K562 (cell line): ENCODE measurements at regions not wholly inside any gene's neighbourhood (a gene's known extent, or its start where the extent isn't known, plus 50 kb on each side); places are given as distances from the start of the nearest gene placed in this dataset.

Experiments
- ATAC-seq: fragments of 200-7000 bp; cut with Tn5 transposase; 3 replicates; pipeline ENCODE4 v1.9.1; 2020; ENCODE audit warnings: moderate library complexity
- BruUV-seq: library from RNA; stranded (reverse); fragments of 400-500 nt; replicated peaks from 2 replicates; lab custom pipeline; 2021; lab: Mats Ljungman, UMichigan
- CTCF ChIA-PET: fragments of 300-600 bp; formaldehyde crosslinking; extraction: SDS; loops from one replicate; lab custom pipeline; 2021; ENCODE audit warnings: low intra/inter-chr PET ratio; lab: Yijun Ruan, JAX
- POLR2A ChIA-PET: fragments of 300-600, 350-650 bp; sonication (Branson Sonifier 250); formaldehyde crosslinking; extraction: SDS; loops from one replicate; lab custom pipeline; 2021; ENCODE audit warnings: antibody characterized with exemption, inconsistent platforms; lab: Yijun Ruan, JAX
- DNase-seq, 4 experiments: peaks; one replicate each; pipeline versions ENCODE4 v3.0.0 to v3.0.0-alpha.2; 2011 to 2018; ENCODE audit warnings: low spot score in 3 of 4, mixed read lengths in 3 of 4; ENCODE audit errors: extremely low read depth in 1 of 4
- FAIRE-seq: peaks from 2 replicates; lab custom pipeline; 2011; peaks lifted over from hg19 to GRCh38; lab: Jason Lieb, UNC
- H2AFZ ChIP-seq: 2 replicates; pipeline ENCODE4 v1.6.0; 2011; ENCODE audit warnings: low read depth, low read length, control low read depth, inconsistent platforms
- H3K27ac ChIP-seq: fragments of 200-600 bp; 3 replicates; pipeline ENCODE4 v1.8.0; 2011; ENCODE audit warnings: low read depth, mild to moderate bottlenecking, control low read depth, inconsistent platforms, low read length, moderate library complexity, mixed read lengths; ENCODE audit errors: extremely low read depth
- H3K27me3 ChIP-seq, 2 experiments: fragments of 300-600 bp in 1 of 2; 2 replicates in 1 of 2; 3 replicates in 1 of 2; pipeline versions ENCODE4 v1.6.0 to v1.8.0; 2011; ENCODE audit warnings: inconsistent platforms in 2 of 2, low read length in 2 of 2, mild to moderate bottlenecking in 1 of 2, mixed read lengths in 1 of 2, moderate library complexity in 1 of 2; ENCODE audit not compliant: control insufficient read depth in 2 of 2, insufficient read depth in 2 of 2
- H3K36me3 ChIP-seq: fragments of 300-600 bp; 3 replicates; pipeline ENCODE4 v1.8.0; 2011; ENCODE audit warnings: mild to moderate bottlenecking, low read length, inconsistent platforms; ENCODE audit not compliant: control insufficient read depth, insufficient read depth
- H3K4me1 ChIP-seq, 2 experiments: fragments of 200-600 bp in 1 of 2; replicated peaks in 1 of 2; 2 replicates in 1 of 2; 3 replicates in 1 of 2; pipeline versions ENCODE4 v1.5.1 to v1.8.0; 2011; ENCODE audit warnings: inconsistent platforms in 2 of 2, low read length in 2 of 2, mild to moderate bottlenecking in 1 of 2, mixed read lengths in 1 of 2, moderate library complexity in 1 of 2; ENCODE audit not compliant: control insufficient read depth in 2 of 2, insufficient read depth in 2 of 2
- H3K4me2 ChIP-seq: 2 replicates; pipeline ENCODE4 v1.6.1; 2011; ENCODE audit warnings: low read length, control low read depth, inconsistent platforms, mixed read lengths; ENCODE audit not compliant: insufficient read depth
- H3K4me3 ChIP-seq: fragments of 200-600 bp; sonication (generic), shearing (Covaris generic); 2 replicates; pipeline ENCODE4 v1.5.1; 2016; ENCODE audit warnings: control low read depth, inconsistent platforms
- H3K79me2 ChIP-seq: fragments of 200-600 bp; 3 replicates; pipeline ENCODE4 v1.8.0; 2011; ENCODE audit warnings: low read length, inconsistent platforms; ENCODE audit not compliant: control insufficient read depth, insufficient read depth
- H3K9ac ChIP-seq, 2 experiments: 2 replicates each; pipeline versions ENCODE4 v1.6.0 to v1.6.1; 2011; ENCODE audit warnings: low read depth in 2 of 2, low read length in 2 of 2, control low read depth in 1 of 2, inconsistent platforms in 1 of 2, mild to moderate bottlenecking in 1 of 2, mixed read lengths in 1 of 2; ENCODE audit not compliant: insufficient read depth in 1 of 2
- H3K9me1 ChIP-seq: one replicate; pipeline ENCODE4 v1.6.0; 2011; ENCODE audit warnings: inconsistent platforms, mild to moderate bottlenecking, low read length, moderate library complexity; ENCODE audit not compliant: control insufficient read depth, insufficient read depth
- H3K9me3 ChIP-seq: replicated peaks from 2 replicates; pipeline ENCODE4 v1.5.1; 2011; ENCODE audit warnings: low read depth, low read length, inconsistent platforms; ENCODE audit not compliant: control insufficient read depth, insufficient read depth
- H4K20me1 ChIP-seq: replicated peaks from 2 replicates; pipeline ENCODE4 v1.6.1; 2011; ENCODE audit warnings: low read length, inconsistent platforms, mixed read lengths; ENCODE audit not compliant: control insufficient read depth, insufficient read depth
- DACH1 ChIP-seq: fragments of 450-650 bp; IDR thresholded peaks from 2 replicates; pipeline ENCODE4 v1.6.1; 2018; ENCODE audit not compliant: partially characterized antibody
- ETS2 ChIP-seq: IDR thresholded peaks from 2 replicates; pipeline ENCODE4 v1.6.1; 2016; ENCODE audit warnings: borderline replicate concordance, missing genetic modification characterization, mild to moderate bottlenecking, moderate library complexity, missing compliant biosample characterization; ENCODE audit not compliant: poor library complexity, severe bottlenecking
- KAT2B ChIP-seq: IDR thresholded peaks from one replicate; pipeline ENCODE4 v1.6.1; 2012; ENCODE audit warnings: low read depth, mild to moderate bottlenecking, control low read depth, inconsistent platforms, low read length, moderate library complexity
- PATZ1 ChIP-seq: fragments of 250-450 bp; sonication (Bioruptor Pico); IDR thresholded peaks from 2 replicates; pipeline ENCODE4 v1.5.0; 2020; ENCODE audit warnings: mild to moderate bottlenecking, borderline replicate concordance
- POU5F1 ChIP-seq: fragments of 150-350 bp; IDR thresholded peaks from 2 replicates; pipeline ENCODE4 v1.6.1; 2014; ENCODE audit warnings: borderline replicate concordance, low read length, low read depth, mild to moderate bottlenecking; ENCODE audit not compliant: partially characterized antibody
- SMARCB1 ChIP-seq: IDR thresholded peaks from 2 replicates; pipeline ENCODE4 v1.6.1; 2011; ENCODE audit warnings: improper control_type of control experiment, low read depth; ENCODE audit not compliant: insufficient read length
- ZNF586 ChIP-seq: fragments of 450-650 bp; formaldehyde crosslinking; conservative IDR thresholded peaks from 2 replicates; pipeline ENCODE4 v1.4.0; 2020; ENCODE audit warnings: mild to moderate bottlenecking, moderate library complexity
- WGBS: fragments of 100-300 bp; shearing (Covaris generic); methylation state at CpG from one replicate; pipeline ENCODE4 v1.1.6; 2016; ENCODE audit warnings: low coverage, mixed read lengths; ENCODE audit not compliant: insufficient coverage; ENCODE audit errors: missing lambda C conversion rate; 5-methylcytosine and 5-hydroxymethylcytosine counted together
- in situ Hi-C: fragments of 300-500 bp; cut with MboI; formaldehyde crosslinking; loops from 4 replicates; pipeline ENCODE4 v1.15.0; 2018; ENCODE audit warnings: inconsistent platforms, mixed read lengths
- intact Hi-C: fragments of 100-400 bp; cut with micrococcal nuclease; formaldehyde crosslinking; loops from 2 replicates; pipeline ENCODE4 v1.14.2; 2022
- TF ChIP-seq, protein P1 (sequence below), 2 experiments: fragments of 450-650 bp; formaldehyde crosslinking in 1 of 2; IDR thresholded peaks; 2 replicates each; pipeline versions ENCODE4 v1.4.0 to v1.6.1; 2014 to 2020; ENCODE audit warnings: mild to moderate bottlenecking in 2 of 2, borderline replicate concordance in 1 of 2, low read depth in 1 of 2
- TF ChIP-seq, protein P2 (sequence below): IDR thresholded peaks from 3 replicates; pipeline ENCODE4 v1.6.1; 2011; ENCODE audit warnings: borderline replicate concordance, mild to moderate bottlenecking, moderate library complexity; ENCODE audit not compliant: insufficient read length; ENCODE audit errors: extremely low read depth

DNA sequence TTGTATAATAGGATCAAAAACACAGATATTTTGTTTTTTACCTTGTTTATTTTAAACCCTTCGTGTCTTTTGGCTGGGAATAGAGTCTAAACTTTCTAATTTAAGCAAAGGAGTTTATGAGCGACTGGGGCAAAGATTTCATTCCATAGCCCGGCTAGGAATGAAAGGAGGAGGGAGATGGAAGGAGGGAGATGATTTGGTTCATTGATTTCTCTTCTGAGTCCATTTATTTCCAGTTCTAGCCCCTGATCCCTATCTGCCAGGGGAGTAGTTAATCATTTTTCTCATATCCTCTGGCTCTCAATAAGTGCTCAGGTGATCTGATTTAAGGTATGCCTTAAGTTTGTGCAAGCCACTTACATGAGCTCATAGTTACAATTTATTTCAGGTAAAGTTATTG, 120.0 kb downstream of the SPRY1 start:
- WGBS, result 0% methylated on average over 2 of the region's 3 CpGs
- Histone ChIP-seq H3K9ac (no peak overlapping the region), H3K79me2 (no peaks in the 10 kb centered on the region), H4K20me1 (no peaks in the 10 kb centered on the region), H3K27me3 (no peaks in the 10 kb centered on the region), H3K9me1 (no peaks in the 10 kb centered on the region), H3K9me3 (no peaks in the 10 kb centered on the region), H3K27ac (no peak overlapping the region), H3K4me1 (no peaks in the 10 kb centered on the region), H3K4me3 (no peak overlapping the region), H3K4me2 (no peak overlapping the region), H3K36me3 (no peaks in the 10 kb centered on the region), H2AFZ (no peak overlapping the region)
- FAIRE-seq, result no peak
- intact Hi-C loops (no loop called here), in situ Hi-C loops (no loop called here)
- ChIA-PET POLR2A (no interaction called here), CTCF (no interaction called here)
- no TSS peak for BruUV-seq
- ATAC-seq, result no peak
- DNase-seq, result no peak
- TF ChIP-seq SMARCB1 (no peak), DACH1 (no peak), PATZ1 (no peak), ZNF586 (CRISPR knock-in tag) (no peak), ETS2 (no peak), POU5F1 (no peak), KAT2B (no peak)
- TF ChIP-seq, protein P1, sequence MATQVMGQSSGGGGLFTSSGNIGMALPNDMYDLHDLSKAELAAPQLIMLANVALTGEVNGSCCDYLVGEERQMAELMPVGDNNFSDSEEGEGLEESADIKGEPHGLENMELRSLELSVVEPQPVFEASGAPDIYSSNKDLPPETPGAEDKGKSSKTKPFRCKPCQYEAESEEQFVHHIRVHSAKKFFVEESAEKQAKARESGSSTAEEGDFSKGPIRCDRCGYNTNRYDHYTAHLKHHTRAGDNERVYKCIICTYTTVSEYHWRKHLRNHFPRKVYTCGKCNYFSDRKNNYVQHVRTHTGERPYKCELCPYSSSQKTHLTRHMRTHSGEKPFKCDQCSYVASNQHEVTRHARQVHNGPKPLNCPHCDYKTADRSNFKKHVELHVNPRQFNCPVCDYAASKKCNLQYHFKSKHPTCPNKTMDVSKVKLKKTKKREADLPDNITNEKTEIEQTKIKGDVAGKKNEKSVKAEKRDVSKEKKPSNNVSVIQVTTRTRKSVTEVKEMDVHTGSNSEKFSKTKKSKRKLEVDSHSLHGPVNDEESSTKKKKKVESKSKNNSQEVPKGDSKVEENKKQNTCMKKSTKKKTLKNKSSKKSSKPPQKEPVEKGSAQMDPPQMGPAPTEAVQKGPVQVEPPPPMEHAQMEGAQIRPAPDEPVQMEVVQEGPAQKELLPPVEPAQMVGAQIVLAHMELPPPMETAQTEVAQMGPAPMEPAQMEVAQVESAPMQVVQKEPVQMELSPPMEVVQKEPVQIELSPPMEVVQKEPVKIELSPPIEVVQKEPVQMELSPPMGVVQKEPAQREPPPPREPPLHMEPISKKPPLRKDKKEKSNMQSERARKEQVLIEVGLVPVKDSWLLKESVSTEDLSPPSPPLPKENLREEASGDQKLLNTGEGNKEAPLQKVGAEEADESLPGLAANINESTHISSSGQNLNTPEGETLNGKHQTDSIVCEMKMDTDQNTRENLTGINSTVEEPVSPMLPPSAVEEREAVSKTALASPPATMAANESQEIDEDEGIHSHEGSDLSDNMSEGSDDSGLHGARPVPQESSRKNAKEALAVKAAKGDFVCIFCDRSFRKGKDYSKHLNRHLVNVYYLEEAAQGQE (IDR thresholded peaks at IDR 0.05; ENCODE audit: borderline replicate concordance), result no peak
- TF ChIP-seq, protein P1 (CRISPR knock-in tag; IDR thresholded peaks at IDR 0.05; ENCODE audit: low read depth), result no peak
- TF ChIP-seq, protein P2, sequence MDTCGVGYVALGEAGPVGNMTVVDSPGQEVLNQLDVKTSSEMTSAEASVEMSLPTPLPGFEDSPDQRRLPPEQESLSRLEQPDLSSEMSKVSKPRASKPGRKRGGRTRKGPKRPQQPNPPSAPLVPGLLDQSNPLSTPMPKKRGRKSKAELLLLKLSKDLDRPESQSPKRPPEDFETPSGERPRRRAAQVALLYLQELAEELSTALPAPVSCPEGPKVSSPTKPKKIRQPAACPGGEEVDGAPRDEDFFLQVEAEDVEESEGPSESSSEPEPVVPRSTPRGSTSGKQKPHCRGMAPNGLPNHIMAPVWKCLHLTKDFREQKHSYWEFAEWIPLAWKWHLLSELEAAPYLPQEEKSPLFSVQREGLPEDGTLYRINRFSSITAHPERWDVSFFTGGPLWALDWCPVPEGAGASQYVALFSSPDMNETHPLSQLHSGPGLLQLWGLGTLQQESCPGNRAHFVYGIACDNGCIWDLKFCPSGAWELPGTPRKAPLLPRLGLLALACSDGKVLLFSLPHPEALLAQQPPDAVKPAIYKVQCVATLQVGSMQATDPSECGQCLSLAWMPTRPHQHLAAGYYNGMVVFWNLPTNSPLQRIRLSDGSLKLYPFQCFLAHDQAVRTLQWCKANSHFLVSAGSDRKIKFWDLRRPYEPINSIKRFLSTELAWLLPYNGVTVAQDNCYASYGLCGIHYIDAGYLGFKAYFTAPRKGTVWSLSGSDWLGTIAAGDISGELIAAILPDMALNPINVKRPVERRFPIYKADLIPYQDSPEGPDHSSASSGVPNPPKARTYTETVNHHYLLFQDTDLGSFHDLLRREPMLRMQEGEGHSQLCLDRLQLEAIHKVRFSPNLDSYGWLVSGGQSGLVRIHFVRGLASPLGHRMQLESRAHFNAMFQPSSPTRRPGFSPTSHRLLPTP, result no peak
